T-helper 1 cell treated with Interleukin-12 subunit alpha and Interleukin-12 subunit beta and Interleukin-4 antibody, amounts not matched to agents 30 μg/mL and 1 μg/mL, for 36 hours (primary cell): ENCODE measurements at regions not wholly inside any gene's neighbourhood (a gene's known extent, or its start where the extent isn't known, plus 50 kb on each side); places are given as distances from the start of the nearest gene placed in this dataset.

Experiments used
- H3K27ac Mint-ChIP-seq: one replicate; pipeline ENCODE4 v1.8.0; 2021; ENCODE audit warnings: mild to moderate bottlenecking, mixed read lengths
- H3K27me3 Mint-ChIP-seq: one replicate; pipeline ENCODE4 v1.8.0; 2021; ENCODE audit warnings: low read depth, mixed read lengths
- H3K36me3 Mint-ChIP-seq: one replicate; pipeline ENCODE4 v1.8.0; 2021; ENCODE audit warnings: low read depth, mixed read lengths
- H3K4me1 Mint-ChIP-seq: one replicate; pipeline ENCODE4 v1.8.0; 2021; ENCODE audit warnings: low read depth, mixed read lengths
- H3K4me3 Mint-ChIP-seq: one replicate; pipeline ENCODE4 v1.8.0; 2021; ENCODE audit warnings: mild to moderate bottlenecking, moderate library complexity, mixed read lengths
- H3K9me3 Mint-ChIP-seq: one replicate; pipeline ENCODE4 v1.8.0; 2021; ENCODE audit warnings: mixed read lengths

DNA sequence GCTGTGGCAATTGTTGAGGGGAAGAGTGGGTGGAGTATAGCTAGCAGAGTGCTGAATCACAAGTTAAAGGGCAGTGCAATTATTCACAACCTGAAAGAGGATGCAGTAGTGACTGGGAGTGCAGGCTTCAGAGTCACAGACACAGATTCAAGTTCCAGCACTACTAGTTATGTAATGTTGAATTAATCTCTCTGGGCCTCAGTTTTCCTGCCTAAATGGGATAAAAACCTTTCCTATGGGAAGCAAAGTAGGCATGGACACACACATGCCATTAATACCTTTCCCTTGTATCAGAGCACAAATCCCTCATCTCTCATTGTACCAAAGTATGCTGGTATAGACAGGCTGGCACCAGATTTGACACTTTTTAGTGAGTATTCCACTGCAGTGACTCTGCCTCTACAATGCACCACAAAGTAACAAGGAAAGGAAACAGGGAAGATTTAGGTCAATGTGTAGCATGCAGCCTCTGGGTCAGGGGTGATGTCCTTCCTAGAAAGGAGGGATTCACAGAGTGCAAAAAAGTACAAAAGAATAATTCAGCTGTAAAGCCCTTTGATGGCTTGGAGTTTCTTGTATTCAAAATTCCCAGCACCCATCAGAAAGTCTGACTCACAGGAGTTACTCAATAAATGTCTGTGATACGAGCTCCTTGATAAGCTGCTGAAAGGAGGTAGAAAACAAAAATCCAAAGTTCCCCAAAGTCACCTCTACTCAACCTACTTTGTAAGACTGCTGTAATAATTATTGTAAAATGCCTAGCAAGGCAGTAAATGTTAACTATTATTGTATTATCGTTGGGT lies 507.5 kb upstream of the TGFBR2 start:
- no peak overlapping the region for H3K4me3 Mint-ChIP-seq
- peaks cover 8% of the 10 kb centered on the region for H3K27me3 Mint-ChIP-seq
- H3K9me3 Mint-ChIP-seq: peaks cover 6% of the 10 kb centered on the region
- no peaks in the 10 kb centered on the region for H3K4me1 Mint-ChIP-seq
- H3K36me3 Mint-ChIP-seq: peaks cover 1% of the 10 kb centered on the region
- H3K27ac Mint-ChIP-seq: no peak overlapping the region

DNA sequence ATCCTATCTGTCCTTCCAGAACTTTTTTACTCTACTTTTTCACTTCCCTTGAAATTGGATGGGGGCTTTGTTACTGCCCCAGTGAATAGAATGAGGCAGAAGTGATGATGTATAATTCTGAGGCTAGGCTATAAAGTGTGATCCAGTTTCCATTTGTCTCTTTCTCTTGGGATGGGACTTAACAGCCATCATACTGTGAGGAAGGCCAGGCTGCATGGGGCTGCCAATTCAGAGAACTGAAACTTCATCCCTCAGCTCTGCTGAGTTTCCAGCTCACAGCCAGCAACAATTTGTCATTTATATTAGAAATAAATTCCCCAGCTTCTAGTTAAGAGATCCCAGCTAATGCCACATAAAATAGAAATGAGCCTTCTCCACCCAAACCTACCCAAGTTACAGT lies 504.0 kb upstream of the TGFBR2 start:
- H3K36me3 Mint-ChIP-seq: no peaks in the 10 kb centered on the region
- H3K27ac Mint-ChIP-seq: no peak overlapping the region
- no peaks in the 10 kb centered on the region for H3K4me1 Mint-ChIP-seq
- peaks cover 6% of the 10 kb centered on the region for H3K9me3 Mint-ChIP-seq
- no peak overlapping the region for H3K4me3 Mint-ChIP-seq
- peaks cover 13% of the 10 kb centered on the region for H3K27me3 Mint-ChIP-seq

DNA sequence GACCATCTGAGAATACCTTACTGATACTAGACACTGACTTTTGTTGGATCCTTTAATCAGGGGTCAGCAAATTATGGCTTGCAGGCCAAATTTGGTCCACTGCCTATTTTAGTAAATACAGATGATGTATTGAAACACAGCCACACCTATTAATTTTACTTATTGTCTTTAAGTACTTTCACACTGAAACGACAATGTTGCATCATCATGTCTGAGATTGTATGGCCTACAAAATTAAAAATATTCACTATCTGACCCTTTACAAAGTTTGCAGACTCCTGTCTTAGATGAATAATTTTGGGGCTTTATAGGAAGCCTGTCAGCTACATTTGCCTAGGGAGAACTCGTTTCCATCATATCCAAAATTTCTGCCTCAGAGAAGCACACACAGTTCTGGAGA lies 503.2 kb upstream of the TGFBR2 start:
- peaks cover 13% of the 10 kb centered on the region for H3K27me3 Mint-ChIP-seq
- peaks cover 6% of the 10 kb centered on the region for H3K9me3 Mint-ChIP-seq

DNA sequence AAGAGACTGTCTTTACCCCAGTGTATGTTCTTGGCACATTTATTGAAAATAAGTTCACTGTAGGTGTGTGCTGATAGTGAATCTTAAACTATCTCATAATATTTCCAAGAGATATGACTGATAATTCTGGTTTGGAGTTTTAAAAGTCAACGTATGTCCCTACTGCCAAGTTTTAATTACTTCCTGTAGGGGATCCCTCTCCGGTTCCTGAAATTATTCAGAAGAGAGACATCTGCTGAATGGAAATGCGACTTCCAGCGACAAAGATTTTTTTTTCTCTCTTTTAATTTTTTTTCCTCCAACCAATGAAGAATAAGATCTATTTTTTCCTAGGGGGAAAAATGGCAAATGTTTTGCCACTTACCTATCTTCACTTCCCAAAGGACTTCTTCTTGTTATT lies 498.9 kb upstream of the TGFBR2 start:
- H3K27ac Mint-ChIP-seq: no peak overlapping the region

More for the DNA sequence above, 503.2 kb upstream of the TGFBR2 start:
- Mint-ChIP-seq H3K4me3 (no peak overlapping the region), H3K27ac (no peak overlapping the region), H3K36me3 (no peaks in the 10 kb centered on the region), H3K4me1 (no peaks in the 10 kb centered on the region)

DNA sequence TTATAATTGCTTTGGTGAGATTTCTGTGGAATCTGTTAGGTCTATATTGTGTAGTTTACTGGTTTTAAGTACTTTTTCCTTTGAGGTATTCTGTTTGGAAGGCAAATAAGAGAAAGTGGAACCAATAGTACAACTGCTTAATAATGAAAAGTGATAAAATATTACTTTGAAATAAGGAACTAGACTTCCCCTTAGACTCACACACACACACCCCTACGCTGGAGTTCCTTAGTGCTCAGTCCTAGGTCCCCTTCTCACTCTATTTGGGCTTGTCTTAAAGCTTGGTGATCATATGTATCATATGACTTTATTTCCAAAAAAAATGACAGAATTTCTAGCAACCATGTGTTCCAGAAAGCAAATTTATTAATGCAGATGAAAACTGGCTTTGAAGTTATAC lies 494.0 kb upstream of the TGFBR2 start:
- Mint-ChIP-seq H3K4me1 (peaks cover 7% of the 10 kb centered on the region), H3K27ac (no peak overlapping the region), H3K9me3 (no peaks in the 10 kb centered on the region), H3K27me3 (peaks cover 27% of the 10 kb centered on the region), H3K4me3 (no peak overlapping the region), H3K36me3 (no peaks in the 10 kb centered on the region)

More for the DNA sequence above, 498.9 kb upstream of the TGFBR2 start:
- H3K4me1 Mint-ChIP-seq: peaks cover 2% of the 10 kb centered on the region
- peaks cover 20% of the 10 kb centered on the region for H3K27me3 Mint-ChIP-seq
- peaks cover 6% of the 10 kb centered on the region for H3K9me3 Mint-ChIP-seq
- H3K4me3 Mint-ChIP-seq: no peak overlapping the region
- H3K36me3 Mint-ChIP-seq: no peaks in the 10 kb centered on the region

DNA sequence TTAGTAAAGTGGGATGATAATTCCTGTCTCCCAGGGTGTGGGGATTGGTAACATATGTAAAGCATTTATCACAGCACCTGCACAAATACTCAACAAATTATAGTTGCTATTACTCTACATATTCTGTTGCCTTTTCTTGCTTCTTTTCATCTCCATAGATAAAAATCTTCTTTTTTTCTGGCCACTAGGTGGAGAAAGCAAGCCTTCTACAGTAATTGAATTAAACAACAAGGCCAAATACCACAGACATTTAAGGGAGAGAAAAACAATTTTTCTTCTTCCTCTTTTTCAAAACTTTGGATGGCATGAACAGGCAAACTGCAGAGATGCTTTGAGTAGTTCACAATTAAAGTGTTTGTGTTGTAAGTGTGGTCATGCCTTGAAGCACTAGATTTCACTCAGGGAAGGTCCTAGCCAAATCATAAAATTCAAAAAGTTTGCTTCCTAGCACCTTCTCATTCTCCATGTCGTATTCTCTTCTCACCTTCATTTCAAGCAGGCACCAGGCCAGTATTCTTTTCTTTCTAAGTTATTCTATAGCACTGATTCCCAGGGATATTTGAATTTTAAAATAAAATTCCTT lies 493.4 kb upstream of the TGFBR2 start:
- Mint-ChIP-seq H3K36me3 (no peaks in the 10 kb centered on the region), H3K9me3 (no peaks in the 10 kb centered on the region), H3K27me3 (peaks cover 27% of the 10 kb centered on the region), H3K4me1 (peaks cover 7% of the 10 kb centered on the region), H3K27ac (no peak overlapping the region), H3K4me3 (no peak overlapping the region)

DNA sequence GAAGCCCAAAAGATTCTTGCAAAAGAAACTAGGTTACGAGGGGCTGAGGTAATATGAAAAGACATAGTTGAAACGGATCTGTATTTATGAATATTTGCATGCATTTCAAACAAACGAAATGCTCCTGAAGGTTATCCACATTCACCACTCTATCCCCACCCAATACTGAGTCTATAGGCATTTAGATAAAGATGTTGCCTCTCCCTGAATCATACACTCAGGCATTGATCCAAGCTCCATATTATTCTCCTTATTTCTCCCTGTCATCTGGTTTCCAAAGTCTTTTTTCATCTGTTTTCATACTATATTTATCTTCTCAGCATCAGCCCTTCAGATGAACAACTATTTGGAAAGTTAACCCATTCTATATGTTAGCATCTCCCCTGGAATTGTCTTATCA lies 492.5 kb upstream of the TGFBR2 start:
- no peak overlapping the region for H3K27ac Mint-ChIP-seq

DNA sequence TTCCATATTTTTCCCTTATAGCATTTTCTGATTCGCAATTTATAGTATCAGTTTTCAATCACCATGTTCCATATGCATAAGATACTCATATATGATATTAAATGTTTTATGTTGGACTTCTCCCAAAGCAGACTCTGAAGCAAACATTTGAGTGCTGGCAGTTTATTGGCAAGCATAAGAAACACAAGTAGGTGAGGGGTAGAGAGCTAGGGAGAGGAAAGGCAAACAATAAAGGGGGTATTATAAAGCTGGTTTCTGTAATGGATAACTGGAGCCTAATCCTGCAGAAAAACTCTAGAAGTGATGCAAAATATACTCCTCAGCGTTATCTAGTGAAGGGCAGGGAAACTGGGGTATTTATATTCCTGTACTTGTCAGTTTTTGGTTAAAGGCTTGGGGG lies 491.5 kb upstream of the TGFBR2 start:
- Mint-ChIP-seq H3K4me1 (peaks cover 7% of the 10 kb centered on the region), H3K27me3 (peaks cover 23% of the 10 kb centered on the region), H3K9me3 (no peaks in the 10 kb centered on the region), H3K4me3 (no peak overlapping the region), H3K27ac (no peak overlapping the region), H3K36me3 (no peaks in the 10 kb centered on the region)

More for the DNA sequence above, 492.5 kb upstream of the TGFBR2 start:
- Mint-ChIP-seq H3K4me3 (no peak overlapping the region), H3K9me3 (no peaks in the 10 kb centered on the region), H3K4me1 (peaks cover 7% of the 10 kb centered on the region), H3K36me3 (no peaks in the 10 kb centered on the region), H3K27me3 (peaks cover 27% of the 10 kb centered on the region)

DNA sequence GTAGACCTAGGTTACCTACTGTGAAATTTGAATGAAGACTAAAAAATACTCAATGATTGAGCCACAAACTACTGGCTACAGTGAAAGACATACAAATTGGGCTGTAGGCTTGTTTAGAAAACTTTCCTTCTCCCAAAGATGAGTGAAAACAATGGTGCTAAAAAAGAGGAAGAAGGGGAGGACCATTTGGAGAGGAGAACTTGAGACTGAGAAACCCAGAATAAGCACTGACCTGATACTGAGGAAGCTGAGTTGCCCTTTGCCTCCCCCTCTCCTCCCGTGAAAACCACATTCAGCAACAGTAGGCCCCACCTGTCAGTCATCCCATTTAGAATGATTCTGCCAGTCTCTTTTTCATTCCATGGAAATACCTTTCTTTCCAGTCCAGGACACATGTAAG lies 484.0 kb upstream of the TGFBR2 start:
- H3K9me3 Mint-ChIP-seq: peaks cover 10% of the 10 kb centered on the region
- H3K27me3 Mint-ChIP-seq: peaks cover 7% of the 10 kb centered on the region
- no peaks in the 10 kb centered on the region for H3K4me1 Mint-ChIP-seq
- no peaks in the 10 kb centered on the region for H3K36me3 Mint-ChIP-seq
- H3K27ac Mint-ChIP-seq: no peak overlapping the region
- no peak overlapping the region for H3K4me3 Mint-ChIP-seq

DNA sequence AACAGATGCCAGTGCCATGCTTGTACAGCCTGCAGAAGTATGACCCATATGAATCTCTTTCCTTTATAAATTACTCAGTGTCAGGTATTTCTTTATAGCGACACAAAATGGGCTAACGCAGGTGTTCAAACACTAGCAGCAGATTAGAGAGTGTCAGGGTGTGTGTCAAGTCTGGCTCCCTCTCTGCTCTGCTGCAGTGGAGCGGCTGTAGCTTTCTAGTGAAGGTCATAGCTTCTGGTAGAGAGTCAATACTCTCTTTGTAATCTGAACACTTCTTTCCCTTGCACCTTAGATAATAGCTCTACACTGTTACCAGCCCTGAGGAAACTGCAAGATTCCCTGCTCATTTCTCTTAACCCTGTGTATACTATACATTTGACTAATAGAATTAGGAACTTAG lies 483.2 kb upstream of the TGFBR2 start:
- H3K4me3 Mint-ChIP-seq: no peak overlapping the region
- peaks cover 14% of the 10 kb centered on the region for H3K9me3 Mint-ChIP-seq
- H3K36me3 Mint-ChIP-seq: no peaks in the 10 kb centered on the region
- no peaks in the 10 kb centered on the region for H3K4me1 Mint-ChIP-seq
- H3K27me3 Mint-ChIP-seq: peaks cover 7% of the 10 kb centered on the region
- H3K27ac Mint-ChIP-seq: no peak overlapping the region

DNA sequence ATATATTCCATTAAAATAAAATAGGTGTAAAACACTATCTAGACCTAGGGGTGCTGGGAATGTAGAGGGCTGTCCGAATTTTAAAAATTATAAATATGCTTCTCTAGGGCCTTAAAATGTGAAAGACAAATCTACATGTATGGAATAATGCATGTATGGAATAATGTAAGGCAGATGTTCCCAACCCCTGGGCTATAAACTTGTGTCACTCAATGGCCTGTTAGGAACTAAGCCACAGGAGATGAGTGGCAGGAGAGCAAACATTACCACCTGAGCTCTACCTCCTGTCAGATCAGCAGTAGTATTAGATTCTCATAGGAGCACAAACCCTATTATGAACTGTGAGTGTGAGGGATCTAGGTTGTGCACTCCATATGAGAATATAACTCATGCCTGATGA lies 482.6 kb upstream of the TGFBR2 start:
- Mint-ChIP-seq H3K4me1 (no peaks in the 10 kb centered on the region), H3K4me3 (no peak overlapping the region), H3K36me3 (no peaks in the 10 kb centered on the region), H3K9me3 (peaks cover 17% of the 10 kb centered on the region), H3K27me3 (peaks cover 7% of the 10 kb centered on the region), H3K27ac (no peak overlapping the region)

DNA sequence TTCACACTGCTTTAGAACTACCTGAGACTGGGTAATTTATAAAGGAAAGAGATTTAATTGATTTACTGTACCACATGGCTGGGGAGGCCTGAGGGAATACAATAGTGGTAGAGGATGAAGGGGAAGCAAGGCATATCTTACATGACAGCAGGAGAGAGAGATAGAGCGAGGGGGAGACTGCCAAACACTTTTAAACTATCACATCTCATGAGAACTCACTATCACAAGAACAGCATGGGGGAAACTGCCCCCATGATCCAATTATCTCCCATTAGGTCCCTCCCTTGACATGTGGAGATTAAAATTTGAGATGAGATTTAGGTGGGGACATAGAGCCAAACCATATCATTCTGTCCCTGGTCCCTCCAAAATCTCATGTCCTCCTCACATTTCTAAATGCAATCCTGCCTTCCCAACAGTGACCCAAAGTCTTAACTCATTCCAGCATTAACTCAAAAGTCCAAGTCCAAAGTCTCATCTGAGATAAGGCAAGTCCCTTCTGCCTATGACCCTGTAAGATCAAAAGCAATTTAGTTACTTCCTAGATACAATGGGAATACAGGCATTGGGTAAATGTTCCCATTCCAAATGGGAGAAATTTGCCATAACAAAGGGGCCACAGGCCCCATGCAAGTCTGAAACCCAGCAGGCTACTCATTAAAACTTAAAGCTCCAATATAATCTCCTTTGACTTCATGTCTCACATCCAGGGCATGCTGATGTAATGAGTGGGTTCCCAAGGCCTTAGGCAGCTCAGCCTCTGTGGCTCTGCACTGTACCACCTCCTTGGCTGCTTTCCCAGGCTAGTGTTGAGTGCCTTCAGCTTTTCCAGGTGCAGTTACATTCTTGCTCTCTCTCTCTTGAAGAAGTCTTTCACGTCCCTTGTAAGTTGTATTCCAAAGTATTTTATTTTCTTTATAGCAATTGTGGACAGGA lies 481.7 kb upstream of the TGFBR2 start:
- Mint-ChIP-seq H3K4me3 (no peak overlapping the region), H3K27ac (no peak overlapping the region), H3K27me3 (peaks cover 7% of the 10 kb centered on the region), H3K4me1 (no peaks in the 10 kb centered on the region), H3K9me3 (peaks cover 17% of the 10 kb centered on the region), H3K36me3 (no peaks in the 10 kb centered on the region)

DNA sequence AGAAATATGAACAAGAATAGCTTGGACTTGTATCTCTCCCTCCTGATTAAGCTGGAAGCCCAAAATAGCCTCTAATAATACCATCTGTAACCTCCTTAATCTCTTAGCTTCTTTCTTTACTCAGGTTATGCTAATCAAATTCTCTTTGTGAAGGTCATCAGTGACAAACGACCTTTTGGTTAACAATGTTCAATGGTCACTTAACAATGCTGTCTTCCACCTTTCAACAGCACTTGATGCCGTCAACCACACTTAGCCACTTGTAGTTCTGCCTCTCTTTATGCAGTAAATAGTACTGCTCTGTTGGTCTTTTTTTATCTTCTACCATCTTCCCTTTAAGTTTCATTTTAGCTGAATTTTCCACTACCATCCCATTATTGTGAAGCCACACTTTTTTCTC lies 476.6 kb upstream of the TGFBR2 start:
- H3K4me3 Mint-ChIP-seq: no peak overlapping the region

DNA sequence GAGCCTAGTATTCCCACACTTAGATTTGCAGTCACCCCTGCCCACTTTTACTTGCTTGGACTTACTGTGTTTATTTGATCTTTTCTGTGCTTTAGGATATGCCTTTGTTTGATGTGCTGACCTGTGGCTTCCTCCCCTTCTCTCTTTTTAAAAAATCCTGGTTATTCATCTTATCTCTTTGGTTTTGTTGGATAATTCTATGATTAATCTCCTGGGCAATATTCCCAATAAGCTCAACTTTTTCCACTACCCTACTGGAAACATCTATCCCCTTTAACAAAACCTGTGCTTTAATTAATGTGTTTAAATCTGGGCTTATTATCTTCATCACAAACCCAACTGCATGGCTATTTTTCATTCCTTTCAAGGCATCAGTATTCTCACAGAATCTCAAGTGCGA lies 476.0 kb upstream of the TGFBR2 start:
- Mint-ChIP-seq H3K4me1 (no peaks in the 10 kb centered on the region), H3K27ac (no peak overlapping the region), H3K9me3 (peaks cover 17% of the 10 kb centered on the region), H3K4me3 (no peak overlapping the region), H3K36me3 (no peaks in the 10 kb centered on the region), H3K27me3 (peaks cover 7% of the 10 kb centered on the region)

More for the DNA sequence above, 476.6 kb upstream of the TGFBR2 start:
- Mint-ChIP-seq H3K9me3 (peaks cover 17% of the 10 kb centered on the region), H3K36me3 (no peaks in the 10 kb centered on the region), H3K27me3 (peaks cover 7% of the 10 kb centered on the region), H3K27ac (no peak overlapping the region), H3K4me1 (no peaks in the 10 kb centered on the region)
